GM19467 (cell line): ENCODE measurements at regions not wholly inside any gene's neighbourhood (a gene's known extent, or its start where the extent isn't known, plus 50 kb on each side); places are given as distances from the start of the nearest gene placed in this dataset.
A peak's percentile ranks its signal among the peaks of the same experiment; 100 is the strongest.

Experiments used
- ATAC-seq: cut with Tn5 transposase; IDR thresholded peaks from one replicate; pipeline ENCODE4 v1.9.1; 2021; ENCODE audit warnings: mild to moderate bottlenecking, moderate library complexity; ENCODE audit not compliant: unreplicated experiment

GRCh38 chr5:56434986-56435385 is 201.9 kb upstream of the ANKRD55 start:
- no peak for ATAC-seq

GRCh38 chr5:56433039-56433617 is 200.0 kb upstream of the ANKRD55 start:
- ATAC-seq: no peak

- no peak for ATAC-seq
Observed at GRCh38 chr5:56432321-56432720, 199.2 kb upstream of the ANKRD55 start.

- no peak for ATAC-seq
Observed at GRCh38 chr5:56430422-56430821, 197.3 kb upstream of the ANKRD55 start.

- ATAC-seq: no peak
Observed at GRCh38 chr5:56429110-56429561, 196.0 kb upstream of the ANKRD55 start.

GRCh38 chr5:56426693-56427092 is 193.6 kb upstream of the ANKRD55 start:
- no peak for ATAC-seq

GRCh38 chr5:56422076-56422762 is 189.1 kb upstream of the ANKRD55 start:
- ATAC-seq: no peak

GRCh38 chr5:56421246-56422075 is 188.3 kb upstream of the ANKRD55 start:
- ATAC-seq: no peak

- no peak for ATAC-seq
Observed at GRCh38 chr5:56420323-56420722, 187.2 kb upstream of the ANKRD55 start.

- ATAC-seq: no peak
Observed at GRCh38 chr5:56419667-56420066, 186.5 kb upstream of the ANKRD55 start.

- ATAC-seq: peak; percentile 93
Observed at GRCh38 chr5:56415356-56415765, 182.2 kb upstream of the ANKRD55 start.

GRCh38 chr5:56414066-56414465 is 180.9 kb upstream of the ANKRD55 start:
- ATAC-seq: no peak

GRCh38 chr5:56413546-56413945 is 180.4 kb upstream of the ANKRD55 start:
- no peak for ATAC-seq

- ATAC-seq: peak; percentile 68
Observed at GRCh38 chr5:56412601-56413379, 179.7 kb upstream of the ANKRD55 start.

GRCh38 chr5:56410696-56411095 is 177.6 kb upstream of the ANKRD55 start:
- no peak for ATAC-seq

- no peak for ATAC-seq
Observed at GRCh38 chr5:56409331-56410190, 176.4 kb upstream of the ANKRD55 start.

GRCh38 chr5:56406838-56407237 is 173.7 kb upstream of the ANKRD55 start:
- no peak for ATAC-seq

GRCh38 chr5:56406221-56406620 is 173.1 kb upstream of the ANKRD55 start:
- ATAC-seq: no peak

- no peak for ATAC-seq
Observed at GRCh38 chr5:56405116-56405908, 172.2 kb upstream of the ANKRD55 start.
